ENCODE measurements at regions not wholly inside any gene's neighbourhood (a gene's known extent, or its start where the extent isn't known, plus 50 kb on each side); places are given as distances from the start of the nearest gene placed in this dataset.
"Not testable (repeated sequence)": the region's sequence is repeated elsewhere in the genome, so short reads cannot be mapped to it uniquely, and the experiment has no call there.

DNA sequence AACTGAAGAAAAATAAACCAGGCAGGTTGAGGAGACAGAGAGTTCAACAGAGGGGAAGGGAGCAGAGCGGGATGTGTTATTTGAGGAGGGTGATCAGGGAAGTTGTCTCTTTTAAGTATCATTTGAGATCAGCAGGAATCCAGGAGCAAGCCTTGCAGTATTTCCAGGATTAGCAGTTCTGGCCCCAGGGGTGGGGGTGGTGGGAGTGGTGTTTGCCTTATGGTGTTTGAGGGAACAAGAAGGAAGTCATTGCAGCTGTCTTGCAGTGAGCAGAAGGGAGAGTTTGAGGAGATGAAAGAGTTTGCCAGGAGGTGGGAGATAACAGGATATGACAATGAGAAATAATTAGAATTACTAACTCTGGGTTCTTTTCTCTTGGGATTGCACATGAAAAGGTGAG is 418.6 kb downstream of the NELL2 start:
- Mint-ChIP-seq H3K27me3 (peaks cover 4% of the 10 kb centered on the region), H3K27ac (no peak overlapping the region), H3K9me3 (no peaks in the 10 kb centered on the region), H3K36me3 (ENCODE audit: low read depth) (no peaks in the 10 kb centered on the region), H3K4me1 (no peaks in the 10 kb centered on the region), H3K4me3 (no peak overlapping the region)
- no peak for DNase-seq
- CTCF ChIA-PET, result no interaction called here
- POLR2A ChIA-PET, result no interaction called here

- H3K36me3 Mint-ChIP-seq (ENCODE audit: low read depth); POLR2A ChIA-PET; H3K27ac Mint-ChIP-seq; H3K4me3 Mint-ChIP-seq; DNase-seq; CTCF ChIA-PET; H3K9me3 Mint-ChIP-seq; H3K27me3 Mint-ChIP-seq; H3K4me1 Mint-ChIP-seq: not testable (repeated sequence)
These were observed 421.2 kb downstream of the NELL2 start for GRCh38 chr12:44454959-44455358.

DNA sequence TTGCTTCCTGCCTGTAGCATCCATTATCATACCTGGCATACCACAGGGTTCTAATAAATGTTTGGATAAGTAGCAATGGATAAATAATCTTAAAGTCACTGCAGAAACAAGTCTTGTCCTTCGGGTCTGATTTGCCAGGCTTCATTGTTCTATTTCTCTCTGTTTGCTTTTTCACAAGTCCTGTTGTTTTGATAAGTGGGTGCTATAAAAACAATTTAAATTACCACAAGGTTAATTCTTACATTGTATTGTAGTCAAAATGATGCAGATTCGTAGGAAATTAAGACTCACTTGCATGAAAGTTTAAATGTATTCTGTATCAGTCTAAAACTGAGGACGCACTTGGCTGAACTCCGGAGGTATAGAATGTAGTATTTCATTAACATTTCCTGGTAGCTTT is 429.9 kb downstream of the NELL2 start:
- CTCF ChIA-PET, result no interaction called here
- Mint-ChIP-seq H3K27me3 (peaks cover 7% of the 10 kb centered on the region), H3K36me3 (ENCODE audit: low read depth) (no peaks in the 10 kb centered on the region), H3K9me3 (no peaks in the 10 kb centered on the region), H3K4me3 (no peak overlapping the region), H3K4me1 (no peaks in the 10 kb centered on the region), H3K27ac (no peak overlapping the region)
- no peak for DNase-seq
- POLR2A ChIA-PET, result no interaction called here

GRCh38 chr12:44441155-44441554 is 435.0 kb downstream of the NELL2 start:
- no peaks in the 10 kb centered on the region for H3K9me3 Mint-ChIP-seq
- peaks cover 14% of the 10 kb centered on the region for H3K27me3 Mint-ChIP-seq
- no peaks in the 10 kb centered on the region for H3K36me3 Mint-ChIP-seq (ENCODE audit: low read depth)
- no peak for DNase-seq
- CTCF ChIA-PET, result interaction anchor here (0.6 kb wide), 1 partner anchor 146 kb away, joined by 3 read pairs; no protein-coding TSS in a partner anchor
- no peak overlapping the region for H3K4me3 Mint-ChIP-seq
- POLR2A ChIA-PET, result no interaction called here
- no peaks in the 10 kb centered on the region for H3K4me1 Mint-ChIP-seq
- H3K27ac Mint-ChIP-seq, result no peak overlapping the region

Measured in activated CD4-positive, alpha-beta T cell treated with anti-CD3 and anti-CD28 coated beads, Interleukin-2, amount 10 ng/mL, durations not matched to agents 7 days and 5 days (primary cell).